Right lobe of liver (tissue), 4 donors: ENCODE measurements at regions not wholly inside any gene's neighbourhood (a gene's known extent, or its start where the extent isn't known, plus 50 kb on each side); places are given as distances from the start of the nearest gene placed in this dataset.

ENCODE experiments used
- POLR2A ChIP-seq: fragments of 450-650 bp; IDR thresholded peaks from one replicate; pipeline ENCODE4 v1.6.1; 2017; ENCODE audit warnings: antibody characterized with exemption, mild to moderate bottlenecking
- TF ChIP-seq, protein P1 (sequence below), 4 donors: fragments of 200-600 bp in 3 of 4; fragments of 450-650 bp in 1 of 4; IDR thresholded peaks; one replicate each; pipeline versions ENCODE4 v1.5.1 to v1.8.0; 2016 to 2022; ENCODE audit warnings: antibody characterized with exemption in 4 of 4, mild to moderate bottlenecking in 2 of 4
- donor health status: DM: no; HTN: no; CAD: no.
- donor health status: DM: no; HTN: no; CAD: no.
- donor health status: DM: no; HTN: yes; CAD: no.

DNA sequence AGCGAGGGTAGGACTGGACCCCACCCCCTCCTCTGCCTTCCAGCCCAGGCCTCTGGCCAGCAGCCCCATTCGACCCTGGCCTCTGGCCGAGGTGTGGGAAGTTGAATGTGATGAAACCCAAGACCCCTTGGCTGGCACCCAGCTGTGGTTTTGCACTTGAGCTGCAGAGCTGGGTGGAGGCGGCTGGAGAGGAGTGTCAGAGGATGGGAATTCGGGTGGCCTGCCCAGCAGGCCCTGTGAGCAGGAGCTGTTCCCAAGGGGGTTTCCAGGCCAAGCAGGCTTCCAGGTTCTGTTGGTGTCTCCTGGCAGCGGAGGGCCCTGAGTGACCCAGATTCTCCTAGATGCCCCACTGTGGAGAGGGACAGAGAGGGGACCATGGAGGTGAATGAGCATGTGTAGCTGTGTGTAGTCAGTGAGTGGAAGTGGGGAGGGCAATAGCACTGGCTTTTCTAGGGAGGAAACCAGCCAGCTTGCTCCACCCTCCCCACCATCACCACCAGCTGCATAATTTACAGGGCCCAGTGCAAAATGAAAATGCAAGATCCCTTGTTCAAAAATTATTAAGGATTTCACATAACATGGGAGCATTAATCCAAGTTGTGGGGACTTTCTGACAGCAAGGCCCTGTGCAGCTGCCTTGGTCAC lies 172.2 kb upstream of the HAAO start:
- TF ChIP-seq, protein P1, sequence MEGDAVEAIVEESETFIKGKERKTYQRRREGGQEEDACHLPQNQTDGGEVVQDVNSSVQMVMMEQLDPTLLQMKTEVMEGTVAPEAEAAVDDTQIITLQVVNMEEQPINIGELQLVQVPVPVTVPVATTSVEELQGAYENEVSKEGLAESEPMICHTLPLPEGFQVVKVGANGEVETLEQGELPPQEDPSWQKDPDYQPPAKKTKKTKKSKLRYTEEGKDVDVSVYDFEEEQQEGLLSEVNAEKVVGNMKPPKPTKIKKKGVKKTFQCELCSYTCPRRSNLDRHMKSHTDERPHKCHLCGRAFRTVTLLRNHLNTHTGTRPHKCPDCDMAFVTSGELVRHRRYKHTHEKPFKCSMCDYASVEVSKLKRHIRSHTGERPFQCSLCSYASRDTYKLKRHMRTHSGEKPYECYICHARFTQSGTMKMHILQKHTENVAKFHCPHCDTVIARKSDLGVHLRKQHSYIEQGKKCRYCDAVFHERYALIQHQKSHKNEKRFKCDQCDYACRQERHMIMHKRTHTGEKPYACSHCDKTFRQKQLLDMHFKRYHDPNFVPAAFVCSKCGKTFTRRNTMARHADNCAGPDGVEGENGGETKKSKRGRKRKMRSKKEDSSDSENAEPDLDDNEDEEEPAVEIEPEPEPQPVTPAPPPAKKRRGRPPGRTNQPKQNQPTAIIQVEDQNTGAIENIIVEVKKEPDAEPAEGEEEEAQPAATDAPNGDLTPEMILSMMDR (IDR thresholded peaks at IDR 0.05): no peak
- no peak for TF ChIP-seq POLR2A
